ENCODE measurements at regions not wholly inside any gene's neighbourhood (a gene's known extent, or its start where the extent isn't known, plus 50 kb on each side); places are given as distances from the start of the nearest gene placed in this dataset.

DNA sequence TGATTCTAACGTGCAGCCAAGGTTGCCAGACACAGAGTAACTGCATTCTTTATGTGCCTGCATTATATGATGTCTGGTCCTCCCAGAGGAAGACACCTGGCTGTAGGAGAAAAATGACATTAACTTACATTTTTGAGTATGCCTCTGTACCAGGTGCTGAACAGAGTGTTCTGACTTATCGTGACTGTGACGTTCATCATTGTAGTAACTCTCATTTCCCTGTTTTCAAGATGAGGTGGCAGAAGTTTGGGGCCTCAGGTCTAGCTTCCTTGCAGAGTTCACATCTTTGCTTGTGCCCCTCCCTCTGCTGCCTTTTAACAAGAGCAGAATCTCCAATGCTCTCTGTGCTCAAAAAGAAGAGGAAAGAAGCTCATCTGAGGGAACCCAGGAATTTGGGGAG is 488.0 kb downstream of the AJAP1 start:
- TF ChIP-seq FOXM1 (IDR thresholded peaks at IDR 0.05; ENCODE audit: borderline replicate concordance) (no peak), NFRKB (IDR thresholded peaks at IDR 0.05) (no peak), HDGF (IDR thresholded peaks at IDR 0.05; ENCODE audit: borderline replicate concordance) (no peak), ELF4 (IDR thresholded peaks at IDR 0.05) (no peak), TARDBP (IDR thresholded peaks at IDR 0.05) (no peak), SUZ12 (IDR thresholded peaks at IDR 0.05) (no peak), BHLHE40 (IDR thresholded peaks at IDR 0.05; ENCODE audit: borderline replicate concordance) (no peak), ARNT (IDR thresholded peaks at IDR 0.05) (no peak), FOXK2 (IDR thresholded peaks at IDR 0.05) (no peak), LEF1 (IDR thresholded peaks at IDR 0.05; ENCODE audit: borderline replicate concordance) (no peak), ZNF384 (IDR thresholded peaks at IDR 0.05) (no peak)
- TF ChIP-seq, protein P1, sequence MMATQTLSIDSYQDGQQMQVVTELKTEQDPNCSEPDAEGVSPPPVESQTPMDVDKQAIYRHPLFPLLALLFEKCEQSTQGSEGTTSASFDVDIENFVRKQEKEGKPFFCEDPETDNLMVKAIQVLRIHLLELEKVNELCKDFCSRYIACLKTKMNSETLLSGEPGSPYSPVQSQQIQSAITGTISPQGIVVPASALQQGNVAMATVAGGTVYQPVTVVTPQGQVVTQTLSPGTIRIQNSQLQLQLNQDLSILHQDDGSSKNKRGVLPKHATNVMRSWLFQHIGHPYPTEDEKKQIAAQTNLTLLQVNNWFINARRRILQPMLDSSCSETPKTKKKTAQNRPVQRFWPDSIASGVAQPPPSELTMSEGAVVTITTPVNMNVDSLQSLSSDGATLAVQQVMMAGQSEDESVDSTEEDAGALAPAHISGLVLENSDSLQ (IDR thresholded peaks at IDR 0.05) = no peak

Data from HEK293T (cell line).